Stimulated activated CD4-positive, alpha-beta T cell treated with anti-CD3 and anti-CD28 coated beads, Interleukin-1b, Interleukin-23, amount 100 ng/mL, for 1 hour (primary cell): ENCODE measurements at regions not wholly inside any gene's neighbourhood (a gene's known extent, or its start where the extent isn't known, plus 50 kb on each side); places are given as distances from the start of the nearest gene placed in this dataset.

Source experiments
- DNase-seq, 2 donors: peaks; one replicate each; pipeline ENCODE4 v3.0.0-alpha.2; 2020; ENCODE audit warnings: low read depth in 2 of 2

DNA sequence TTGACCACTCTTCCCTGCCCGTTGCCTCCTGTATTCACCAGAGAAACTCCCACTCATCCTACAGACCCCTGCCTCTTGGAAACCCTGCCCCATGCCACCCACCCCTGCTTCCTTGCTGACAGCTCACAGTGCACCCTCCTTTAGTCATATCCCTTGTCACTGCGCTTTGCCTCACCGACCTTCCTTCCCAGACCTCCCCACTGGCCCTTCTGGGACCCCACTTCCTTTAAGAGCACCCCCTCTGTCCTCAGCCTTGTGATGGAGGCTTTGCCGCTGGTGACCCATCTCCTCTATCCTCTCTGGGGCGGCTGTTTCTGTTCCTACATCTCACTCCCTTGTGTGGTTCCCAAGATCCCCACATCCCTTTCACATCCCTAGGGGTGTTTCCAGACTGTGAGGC, 92.8 kb upstream of the ZMIZ1 start:
- DNase-seq: no peak

DNA sequence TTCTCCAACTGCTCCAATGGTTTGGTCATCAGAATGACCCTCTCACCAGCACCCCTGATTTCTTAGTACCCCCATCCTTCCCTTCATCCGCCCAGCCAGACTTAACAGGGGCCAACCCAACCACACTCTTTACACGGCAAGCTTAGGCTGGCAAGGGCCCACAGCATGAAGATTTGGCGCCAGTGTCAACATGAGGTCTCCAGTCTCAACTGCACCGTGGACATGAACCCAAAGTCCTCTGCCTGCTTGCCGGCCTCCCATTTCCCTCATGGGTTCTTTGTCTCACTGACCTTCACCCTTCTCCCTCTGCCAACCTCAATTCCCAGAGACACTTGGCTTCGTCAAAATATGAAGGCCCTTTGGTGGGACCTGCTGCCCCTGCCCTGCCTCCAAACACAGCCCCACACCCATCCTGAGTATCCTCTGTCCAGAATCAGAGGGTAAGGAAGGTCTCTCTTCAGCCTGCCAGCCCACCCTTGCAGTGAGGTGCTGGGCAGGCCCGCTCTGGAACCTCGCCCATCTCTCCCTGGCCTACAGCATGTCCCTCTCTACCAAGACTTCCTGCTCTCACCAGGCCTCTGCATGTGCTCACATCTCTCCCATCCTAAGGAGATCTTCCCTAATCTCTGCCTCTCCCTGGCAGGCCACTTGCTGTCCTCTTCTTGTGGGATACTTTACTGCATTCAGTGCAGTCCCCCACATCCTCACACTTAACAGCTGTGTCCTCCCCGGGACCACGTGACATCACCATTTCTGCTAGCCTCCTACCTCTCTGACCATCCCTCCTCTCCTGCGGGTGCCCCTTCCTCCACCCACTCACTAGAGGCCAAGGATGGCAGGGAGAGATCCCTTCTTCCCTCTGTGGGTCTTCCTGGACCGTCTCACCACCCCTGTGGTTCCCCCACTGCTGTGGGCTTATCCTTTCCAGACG, 91.7 kb upstream of the ZMIZ1 start:
- no peak for DNase-seq

DNA sequence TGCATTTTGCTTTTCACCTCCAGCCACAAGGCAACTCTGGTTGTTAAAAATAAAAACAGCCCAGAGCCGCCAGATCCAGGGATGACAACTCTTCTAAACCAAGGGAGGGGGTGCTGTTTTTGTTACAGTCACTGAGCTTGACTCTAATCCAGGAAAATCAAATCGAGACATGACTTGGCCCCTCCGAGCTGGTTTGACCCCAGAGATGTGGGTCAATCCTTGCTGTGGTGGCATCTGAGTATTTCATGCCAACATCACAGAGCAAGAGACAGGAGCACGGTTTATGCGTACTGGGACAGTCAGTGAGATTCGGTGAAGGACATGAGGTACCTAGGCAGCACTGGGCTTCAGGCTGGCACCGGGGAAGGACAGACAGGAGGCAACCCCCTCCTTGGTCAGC, 88.8 kb upstream of the ZMIZ1 start:
- no peak for DNase-seq

DNA sequence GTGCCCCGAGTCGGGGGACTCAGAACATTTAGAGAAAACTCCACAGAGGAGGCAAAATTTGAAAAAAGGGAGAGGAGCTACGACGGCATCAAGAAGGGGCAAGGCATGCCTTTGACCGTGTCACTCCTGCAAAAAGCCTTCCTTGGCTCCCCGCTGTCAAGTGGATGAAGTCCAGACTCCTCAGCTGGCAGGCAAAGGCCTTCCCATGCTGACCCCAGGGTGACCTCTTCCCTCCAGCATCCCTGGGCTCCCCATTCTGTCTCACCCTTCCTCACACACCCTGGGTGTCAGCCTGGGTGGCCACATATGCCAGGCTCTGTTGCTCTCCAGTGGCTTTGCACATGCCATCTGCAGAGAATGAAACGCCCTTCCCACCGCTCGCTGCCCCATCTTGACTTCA, 88.4 kb upstream of the ZMIZ1 start:
- DNase-seq: no peak

DNA sequence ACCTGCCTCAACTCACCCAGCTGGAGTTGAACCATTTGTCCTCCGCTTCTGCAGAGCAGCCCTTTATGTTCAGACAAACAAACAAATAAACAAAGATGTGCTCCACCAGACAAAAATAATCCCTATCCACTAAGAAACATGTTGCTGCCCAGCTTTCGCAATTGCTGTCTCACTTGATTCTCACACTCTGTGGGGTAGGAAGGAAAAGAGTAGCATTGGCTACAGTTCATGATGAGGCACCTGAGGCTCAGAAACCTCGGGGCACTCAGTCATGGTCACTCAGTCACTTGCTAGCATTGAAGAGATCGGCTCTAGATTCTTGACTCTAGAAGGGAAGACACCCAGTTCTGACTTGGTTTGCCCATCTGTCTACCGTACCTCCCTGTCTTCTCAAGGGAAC, 88.0 kb upstream of the ZMIZ1 start:
- no peak for DNase-seq

DNA sequence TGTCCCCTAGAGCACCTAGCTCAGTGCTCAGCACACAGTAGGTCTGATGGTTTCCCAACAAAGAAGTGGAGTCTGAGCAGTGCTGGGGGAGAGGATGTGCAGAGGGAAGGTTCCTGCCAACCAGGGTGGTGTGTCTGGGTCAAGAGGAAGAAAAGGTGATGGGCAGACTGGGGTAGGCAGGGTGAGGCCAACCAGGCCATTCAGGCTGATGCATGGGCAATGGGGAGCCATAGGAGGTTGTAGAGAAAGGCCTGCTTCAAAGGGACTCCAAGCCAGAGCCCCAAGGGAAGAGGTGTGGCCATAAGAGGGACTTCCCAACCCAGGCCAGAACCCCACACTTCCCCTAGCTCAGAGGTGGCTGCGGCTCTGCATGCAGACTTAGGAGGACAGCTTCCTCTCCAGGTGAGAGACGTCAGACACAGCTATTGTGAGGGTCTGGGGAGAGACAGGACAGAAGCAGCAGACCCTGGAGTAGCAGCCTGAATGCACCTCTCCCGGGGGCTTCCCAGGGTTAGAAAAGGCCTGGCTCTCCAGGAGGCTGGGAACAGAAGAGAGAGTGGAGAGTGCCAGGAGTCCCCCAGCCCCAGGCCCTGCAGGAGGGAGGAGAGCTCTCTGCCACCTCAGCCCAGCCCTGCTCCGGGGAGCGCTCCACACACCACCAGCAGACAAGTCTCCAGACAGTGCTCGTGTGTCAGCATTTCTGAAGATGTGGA, 87.4 kb upstream of the ZMIZ1 start:
- DNase-seq: no peak

DNA sequence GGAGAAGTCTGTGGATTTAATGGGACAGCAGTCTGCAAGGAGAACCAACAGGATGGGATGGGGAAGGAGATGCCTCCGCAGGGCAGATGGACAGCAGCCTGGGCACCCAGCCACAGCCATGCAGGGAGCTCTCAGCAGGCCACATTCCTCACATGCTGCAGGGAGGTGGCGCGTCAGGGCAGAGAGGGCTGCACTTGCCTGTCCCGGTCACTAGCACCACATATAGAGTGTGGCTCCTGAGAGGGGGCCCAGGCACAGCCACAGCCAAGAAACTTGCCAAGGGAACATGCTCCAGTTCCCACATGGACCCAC, 86.8 kb upstream of the ZMIZ1 start:
- no peak for DNase-seq

DNA sequence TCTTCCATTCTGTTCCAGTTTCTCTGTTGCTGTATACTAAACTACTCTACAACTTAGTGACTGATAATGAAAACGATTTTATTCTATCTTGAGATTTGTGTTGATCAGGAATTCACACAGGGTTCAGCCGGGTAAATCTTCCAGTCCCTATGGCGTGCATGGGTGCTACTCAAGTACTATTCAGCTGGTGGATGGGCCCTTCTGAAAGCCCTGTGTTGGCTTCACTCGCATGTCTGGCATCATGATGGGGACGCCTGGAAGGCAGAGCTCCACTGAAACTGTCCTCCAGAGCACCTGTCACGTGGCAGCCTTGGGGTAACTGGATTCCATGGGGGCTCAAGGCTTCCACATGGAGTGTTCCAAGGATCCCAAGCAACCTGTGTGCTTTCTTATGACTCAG, 86.0 kb upstream of the ZMIZ1 start:
- DNase-seq: no peak

DNA sequence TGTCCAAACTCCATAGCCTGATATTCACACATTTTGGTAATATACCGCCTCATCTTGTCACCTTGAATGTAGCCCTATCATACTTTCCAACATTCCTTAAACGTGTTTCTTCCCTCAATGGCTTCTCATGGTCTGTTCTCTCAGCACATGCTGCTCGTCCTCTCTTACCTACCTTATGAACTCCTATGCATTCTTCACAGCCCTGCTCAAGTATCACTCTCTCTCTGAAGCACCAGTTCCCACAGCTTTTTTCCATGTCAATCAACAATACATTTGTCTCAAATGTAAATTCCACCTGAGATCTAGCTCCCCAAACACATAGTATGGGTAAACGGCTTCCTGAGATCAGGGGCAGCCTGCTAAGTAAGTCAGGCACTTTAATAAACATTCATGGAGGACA, 85.2 kb upstream of the ZMIZ1 start:
- no peak for DNase-seq

DNA sequence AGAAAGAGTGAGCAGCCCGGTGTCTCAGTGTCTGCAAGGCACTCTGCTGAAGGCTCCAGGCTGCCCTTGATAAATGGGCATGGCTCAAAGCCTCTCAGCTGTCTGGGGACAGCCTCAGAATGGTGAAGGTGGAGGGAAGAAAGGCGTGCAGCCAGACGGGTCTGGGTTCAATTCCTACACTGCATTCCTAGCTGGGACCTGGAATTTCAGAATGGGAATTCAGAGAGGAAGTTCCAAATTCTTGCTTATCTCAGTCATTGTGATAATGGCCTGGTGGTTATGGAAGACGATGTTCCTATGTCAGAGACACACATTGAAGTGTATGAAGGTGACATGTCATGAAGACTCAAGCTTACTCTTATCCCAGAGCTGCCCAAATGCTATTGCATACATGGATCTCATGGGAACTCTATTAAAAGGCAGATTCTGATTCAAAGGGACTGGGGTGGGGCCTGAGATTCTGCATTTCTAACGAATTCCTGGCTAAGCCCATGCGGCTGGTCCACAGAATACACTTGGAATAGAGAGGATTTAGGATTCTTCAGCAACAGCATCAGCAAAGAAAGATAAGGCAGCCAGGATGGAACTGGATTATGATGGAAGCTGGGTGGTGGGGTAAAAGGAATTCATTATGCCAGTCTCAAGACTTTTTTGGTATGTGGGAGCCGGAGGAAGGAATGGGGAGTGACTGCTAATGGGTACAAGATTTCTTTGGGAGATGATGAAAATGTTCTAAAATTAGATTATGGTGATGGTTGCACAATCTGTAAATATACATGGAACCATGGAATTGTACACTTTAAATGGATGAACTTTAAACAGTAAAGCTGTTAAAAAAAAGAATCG, 82.6 kb upstream of the ZMIZ1 start:
- DNase-seq: no peak

DNA sequence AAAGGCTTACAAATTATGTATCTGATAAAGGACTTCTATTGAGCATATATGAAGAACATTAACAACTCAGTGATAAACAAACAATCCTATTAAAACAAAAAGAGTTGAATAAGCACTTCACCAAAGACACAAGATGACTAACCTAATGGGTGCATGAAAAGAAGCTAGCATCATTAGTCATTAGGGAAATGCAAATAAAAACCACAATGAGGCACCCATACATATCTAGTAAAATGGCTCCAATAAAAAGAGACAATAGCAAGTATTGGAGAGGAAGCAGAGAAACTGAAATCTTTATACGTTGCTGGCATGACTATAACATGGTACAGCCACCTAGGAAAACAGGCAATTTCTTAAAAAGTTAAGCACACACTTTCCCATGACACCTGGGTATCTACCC, 77.6 kb upstream of the ZMIZ1 start:
- DNase-seq: no peak

DNA sequence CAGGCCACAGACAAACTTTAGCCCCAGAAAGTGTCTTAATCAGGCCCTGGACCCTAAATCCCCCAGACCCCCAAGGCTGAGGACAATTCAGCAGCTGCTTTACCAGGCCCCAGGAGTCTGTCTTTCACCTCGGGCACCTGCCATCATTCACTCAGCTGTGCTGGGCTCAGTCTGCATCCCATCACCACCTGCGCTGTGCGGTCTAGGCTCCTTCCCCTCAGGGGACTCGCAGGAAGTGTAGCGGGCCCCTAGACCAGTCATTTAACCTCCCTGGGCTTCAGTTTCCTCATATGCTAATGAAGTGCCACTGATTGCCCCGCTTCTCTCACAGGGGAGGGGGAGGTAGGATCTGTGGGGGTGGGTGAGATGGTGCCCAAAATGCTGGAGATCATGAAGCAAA, 76.4 kb upstream of the ZMIZ1 start:
- no peak for DNase-seq

DNA sequence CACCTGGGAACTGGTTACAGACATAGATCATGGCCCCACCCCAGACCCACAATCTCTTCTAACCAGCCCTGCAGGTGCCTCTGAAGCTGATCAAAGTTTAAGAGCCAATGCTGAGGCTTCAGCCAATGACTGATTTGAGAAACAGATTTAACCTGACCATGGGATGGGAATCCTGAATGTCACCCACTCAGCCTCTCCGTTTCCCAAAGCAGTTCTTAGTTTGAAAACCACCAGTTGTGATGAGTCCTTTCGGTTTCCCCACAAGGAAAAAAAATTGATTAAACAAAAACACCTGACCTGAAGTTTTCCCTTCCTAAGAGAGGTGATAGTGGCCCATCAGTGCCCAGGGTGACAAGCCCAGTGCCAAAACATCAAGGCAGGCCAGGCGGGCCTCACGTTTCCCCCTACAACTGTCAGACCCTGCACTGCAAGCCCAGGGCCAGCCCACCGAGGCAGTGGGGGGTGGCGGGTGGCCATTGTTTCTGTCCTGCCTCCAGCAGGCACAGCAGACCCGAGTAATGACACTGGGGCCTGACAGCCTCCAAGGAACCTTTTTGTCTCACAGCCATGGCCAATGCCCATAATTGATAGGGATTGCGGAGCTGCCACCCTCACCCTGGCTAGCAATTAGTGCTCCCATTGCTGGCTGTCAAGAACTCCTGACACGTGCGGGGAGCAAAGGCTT, 75.4 kb upstream of the ZMIZ1 start:
- DNase-seq: no peak

DNA sequence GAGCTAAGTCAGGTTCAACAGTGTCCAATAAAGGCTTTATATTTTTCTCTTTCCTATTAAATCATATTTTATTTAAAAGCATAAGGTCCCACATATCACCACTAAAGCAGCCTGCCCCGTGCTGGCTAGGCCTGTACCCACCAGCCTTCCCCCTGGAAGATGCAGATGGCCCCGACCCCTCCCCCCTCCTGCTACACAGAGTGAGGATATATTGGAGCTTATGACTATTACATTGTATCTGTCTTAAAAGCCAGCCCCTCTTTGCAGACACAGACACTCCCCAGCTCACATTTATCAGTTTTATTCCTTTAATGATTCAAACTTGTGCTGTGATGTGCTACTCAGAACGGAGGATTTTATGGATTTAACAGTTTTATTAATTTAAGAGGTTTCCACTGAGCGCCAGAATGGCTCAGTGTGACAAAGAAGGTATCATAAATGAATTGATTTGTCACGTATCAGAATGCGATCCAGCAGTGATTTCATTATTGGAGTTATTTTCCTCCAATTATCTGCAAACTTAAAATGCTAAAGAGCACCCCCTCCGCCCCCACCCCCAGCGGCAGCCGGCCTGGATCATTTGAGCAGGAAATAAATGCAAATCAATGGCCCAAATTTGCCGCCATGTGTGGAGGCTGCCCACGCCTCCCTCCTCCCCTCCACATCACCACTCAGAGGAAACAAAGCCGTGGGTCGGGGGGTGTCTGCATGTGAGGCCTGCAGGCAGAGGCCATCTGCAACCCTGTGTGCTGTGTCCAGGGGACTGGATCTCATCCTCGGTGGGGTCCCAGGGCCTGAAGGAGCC, 72.6 kb upstream of the ZMIZ1 start:
- no peak for DNase-seq

DNA sequence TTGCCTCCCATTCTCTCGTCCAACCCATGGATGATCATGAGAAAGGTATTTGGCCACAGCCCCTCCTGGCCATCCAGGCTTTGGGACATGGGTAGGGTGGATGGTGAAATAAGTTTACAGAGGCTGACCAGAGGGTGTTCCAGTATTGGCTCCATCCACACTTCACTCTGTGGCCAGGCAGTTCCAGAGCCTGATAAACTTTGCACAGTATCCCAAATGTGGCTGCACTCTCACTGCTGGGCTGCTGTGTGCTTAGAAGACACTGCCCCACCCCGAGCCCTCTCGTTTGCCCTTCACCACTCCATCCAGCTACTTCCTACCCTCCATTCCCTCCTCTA, 72.0 kb upstream of the ZMIZ1 start:
- DNase-seq: no peak

DNA sequence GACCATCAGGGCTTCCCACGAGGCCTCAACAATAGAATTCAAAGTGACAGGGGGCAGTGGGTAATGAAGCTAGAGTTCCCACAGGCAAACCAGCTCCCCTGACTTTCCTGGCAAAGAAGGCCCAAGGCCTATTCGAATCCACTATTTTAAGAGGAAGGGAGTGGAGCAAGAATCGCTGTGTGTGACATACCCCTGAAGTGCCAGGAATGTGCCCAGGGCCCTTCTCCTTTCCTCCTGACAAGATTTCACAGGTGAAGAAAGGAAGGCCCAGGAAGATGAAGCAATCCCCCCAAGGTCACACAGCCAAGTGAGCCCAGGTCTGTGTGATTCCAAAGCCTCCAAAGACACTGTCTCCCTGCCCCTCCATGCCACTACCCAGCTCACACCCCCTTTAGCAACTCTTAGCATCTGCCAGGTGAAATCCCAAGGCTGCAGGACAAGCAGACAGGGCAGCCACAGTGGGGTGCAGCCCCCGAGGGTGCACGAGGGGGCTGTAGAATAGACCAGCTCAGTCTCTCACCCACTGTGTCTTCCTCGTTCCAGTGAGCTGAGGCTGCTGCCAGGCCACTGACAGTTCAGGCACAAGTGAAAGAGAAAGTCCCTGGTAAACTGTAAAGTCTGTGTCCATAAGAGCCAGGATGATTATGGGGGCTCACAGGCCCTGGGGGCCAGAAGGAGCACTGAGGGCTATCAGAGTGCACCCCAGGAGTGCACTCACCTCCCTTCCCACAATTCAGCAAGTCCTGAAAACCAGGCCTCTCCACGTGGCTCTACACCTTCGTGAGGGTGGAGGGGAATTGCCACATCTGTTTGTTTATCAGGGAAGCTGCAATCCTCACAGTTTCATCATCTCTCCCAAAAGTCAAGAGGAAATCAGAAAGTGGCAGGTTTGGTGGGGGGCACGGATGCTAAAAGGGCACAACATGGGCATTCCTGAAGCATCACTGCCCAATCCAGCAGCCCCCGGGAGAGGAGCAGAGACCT, 70.8 kb upstream of the ZMIZ1 start:
- no peak for DNase-seq

DNA sequence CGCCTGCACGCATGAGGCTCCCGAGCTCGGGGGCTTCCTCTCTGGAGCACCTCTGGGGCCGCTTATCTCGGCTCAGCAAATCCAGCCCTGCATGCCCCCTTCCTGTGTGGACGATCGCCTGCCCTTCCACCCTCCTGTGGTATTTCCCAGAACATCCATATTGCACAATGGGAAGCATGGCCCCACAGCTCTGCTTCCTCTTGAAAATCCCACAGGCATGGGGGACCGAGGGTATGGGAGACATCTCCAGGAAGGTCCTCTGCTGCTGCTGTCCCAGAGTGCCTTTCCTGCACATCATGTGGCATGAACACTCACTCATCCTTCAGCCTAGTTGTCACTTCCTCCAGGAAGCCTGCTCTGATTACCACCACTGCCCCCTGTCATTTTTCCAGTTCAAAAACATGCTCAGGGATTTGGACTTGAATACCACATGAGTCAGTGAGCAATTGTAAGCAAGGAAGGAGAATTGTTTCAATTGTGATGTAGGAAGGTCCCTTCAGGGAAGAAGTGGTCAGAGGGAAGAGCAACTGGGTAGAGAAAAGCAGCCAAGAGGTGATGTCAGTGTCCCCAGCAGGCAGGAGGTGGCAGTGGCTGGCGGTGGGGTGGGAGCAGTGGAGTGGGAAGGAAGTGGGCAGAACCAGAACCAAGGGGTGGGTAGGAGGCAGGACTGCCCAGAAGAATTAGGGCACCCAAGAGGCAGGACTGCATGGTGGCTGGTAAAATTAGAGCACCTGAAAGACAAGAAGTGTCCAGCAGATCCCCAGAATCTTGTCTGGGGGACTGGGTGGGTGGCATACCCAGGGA, 67.5 kb upstream of the ZMIZ1 start:
- DNase-seq: no peak

DNA sequence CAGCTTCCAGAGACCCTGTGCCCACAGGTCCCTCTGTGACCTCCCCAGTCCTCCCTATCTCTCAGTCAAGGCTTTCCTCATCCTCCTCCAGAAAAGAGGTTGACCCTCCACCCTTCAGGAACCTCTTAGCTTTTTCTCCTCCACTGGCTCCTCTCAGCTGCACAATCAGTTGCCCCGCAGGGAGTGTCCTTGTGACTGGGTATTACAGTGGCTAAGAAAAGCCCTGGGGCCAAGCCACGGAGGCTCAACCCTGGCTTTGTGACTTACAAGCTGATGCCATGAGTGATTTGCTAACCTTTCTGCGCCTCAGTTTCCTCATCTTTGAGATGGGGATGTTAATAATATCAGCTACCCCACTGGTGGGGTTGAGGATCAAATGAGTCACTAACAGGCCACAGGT, 66.4 kb upstream of the ZMIZ1 start:
- DNase-seq: no peak
